Transverse colon (tissue), 3 donors: ENCODE measurements at regions not wholly inside any gene's neighbourhood (a gene's known extent, or its start where the extent isn't known, plus 50 kb on each side); places are given as distances from the start of the nearest gene placed in this dataset.

Experiments used
- CTCF ChIP-seq, 5 experiments: fragments of 200-600 bp in 3 of 5; fragments of 450-650 bp in 2 of 5; sonication (generic) in 3 of 5; IDR thresholded peaks; 1 replicate in 2 of 5; 2 replicates in 3 of 5; pipeline ENCODE4 v1.5.1; 2016 to 2017; ENCODE audit warnings: antibody characterized with exemption in 5 of 5, inconsistent platforms in 3 of 5, mild to moderate bottlenecking in 2 of 5, moderate library complexity in 1 of 5
- EP300 ChIP-seq: sonication (generic); formaldehyde crosslinking; IDR thresholded peaks from one replicate; pipeline ENCODE4 v1.6.1; 2017; ENCODE audit warnings: antibody characterized with exemption, low read depth
- POLR2A ChIP-seq: fragments of 450-650 bp; IDR thresholded peaks from one replicate; pipeline ENCODE4 v1.6.1; 2016; ENCODE audit warnings: antibody characterized with exemption, mild to moderate bottlenecking, moderate library complexity

- no peak for TF ChIP-seq CTCF (IDR thresholded peaks at IDR 0.05)
- TF ChIP-seq EP300 = no peak
- TF ChIP-seq POLR2A = no peak
These were observed 373.3 kb upstream of the EDIL3 start for GRCh38 chr5:84758008-84758407.
